ENCODE measurements at regions not wholly inside any gene's neighbourhood (a gene's known extent, or its start where the extent isn't known, plus 50 kb on each side); places are given as distances from the start of the nearest gene placed in this dataset.

GRCh38 chr20:62561182-62561581 is 81.1 kb upstream of the SLCO4A1 start:
- no peaks in the 10 kb centered on the region for H3K9me2 ChIP-seq (ENCODE audit: low read depth, low read length)
- peaks cover 6% of the 10 kb centered on the region for H3K27me3 ChIP-seq (ENCODE audit: insufficient read depth, low read length)
- no peak overlapping the region for H3K9ac ChIP-seq (ENCODE audit: low read length)
- H3F3A ChIP-seq (ENCODE audit: insufficient read depth, low read length): no peaks in the 10 kb centered on the region
- H4K20me1 ChIP-seq (ENCODE audit: insufficient read depth, low read length): no peaks in the 10 kb centered on the region
- H3K4me3 ChIP-seq (ENCODE audit: low read depth, low read length, poor library complexity, severe bottlenecking): no peak overlapping the region
- H3K79me2 ChIP-seq (ENCODE audit: insufficient read depth, low read length): no peaks in the 10 kb centered on the region
- no peak overlapping the region for H2AFZ ChIP-seq (ENCODE audit: low read length)
- H3K4me2 ChIP-seq (ENCODE audit: low read length): no peak overlapping the region
- H3K9me3 ChIP-seq (ENCODE audit: low read length): no peaks in the 10 kb centered on the region
- no peaks in the 10 kb centered on the region for H3K4me1 ChIP-seq (ENCODE audit: insufficient read depth, low read length, severe bottlenecking)
- no peak overlapping the region for H3K27ac ChIP-seq (ENCODE audit: low read depth, low read length, poor library complexity, severe bottlenecking)
- H3K36me3 ChIP-seq (ENCODE audit: insufficient read depth, low read length): no peaks in the 10 kb centered on the region
- TF ChIP-seq EZH2 (IDR thresholded peaks at IDR 0.05; ENCODE audit: borderline replicate concordance, low read length) (no peak), CTCF (IDR thresholded peaks at IDR 0.05; ENCODE audit: low read length) (no peak)

GRCh38 chr20:62561948-62562347 is 80.4 kb upstream of the SLCO4A1 start:
- Histone ChIP-seq H3F3A (ENCODE audit: insufficient read depth, low read length) (no peaks in the 10 kb centered on the region), H3K4me3 (ENCODE audit: low read depth, low read length, poor library complexity, severe bottlenecking) (no peak overlapping the region), H3K36me3 (ENCODE audit: insufficient read depth, low read length) (no peaks in the 10 kb centered on the region), H3K4me2 (ENCODE audit: low read length) (no peak overlapping the region), H3K9me3 (ENCODE audit: low read length) (no peaks in the 10 kb centered on the region), H3K9me2 (ENCODE audit: low read depth, low read length) (no peaks in the 10 kb centered on the region), H3K27me3 (ENCODE audit: insufficient read depth, low read length) (peaks cover 3% of the 10 kb centered on the region; the same call in 1 of the 2 replicates), H3K9ac (ENCODE audit: low read length) (no peak overlapping the region), H3K4me1 (ENCODE audit: insufficient read depth, low read length, severe bottlenecking) (no peaks in the 10 kb centered on the region), H4K20me1 (ENCODE audit: insufficient read depth, low read length) (no peaks in the 10 kb centered on the region), H3K79me2 (ENCODE audit: insufficient read depth, low read length) (no peaks in the 10 kb centered on the region), H3K27ac (ENCODE audit: low read depth, low read length, poor library complexity, severe bottlenecking) (no peak overlapping the region), H2AFZ (ENCODE audit: low read length) (no peak overlapping the region)
- TF ChIP-seq EZH2 (IDR thresholded peaks at IDR 0.05; ENCODE audit: borderline replicate concordance, low read length): no peak
- no peak for TF ChIP-seq CTCF (IDR thresholded peaks at IDR 0.05; ENCODE audit: low read length)

- Histone ChIP-seq H3K79me2 (ENCODE audit: insufficient read depth, low read length) (no peaks in the 10 kb centered on the region), H3K36me3 (ENCODE audit: insufficient read depth, low read length) (no peaks in the 10 kb centered on the region), H3K4me1 (ENCODE audit: insufficient read depth, low read length, severe bottlenecking) (no peaks in the 10 kb centered on the region), H3K27me3 (ENCODE audit: insufficient read depth, low read length) (peaks cover 3% of the 10 kb centered on the region; the same call in 1 of the 2 replicates), H3F3A (ENCODE audit: insufficient read depth, low read length) (no peaks in the 10 kb centered on the region), H2AFZ (ENCODE audit: low read length) (no peak overlapping the region), H3K27ac (ENCODE audit: low read depth, low read length, poor library complexity, severe bottlenecking) (no peak overlapping the region), H3K4me3 (ENCODE audit: low read depth, low read length, poor library complexity, severe bottlenecking) (no peak overlapping the region), H3K9ac (ENCODE audit: low read length) (no peak overlapping the region), H4K20me1 (ENCODE audit: insufficient read depth, low read length) (no peaks in the 10 kb centered on the region), H3K4me2 (ENCODE audit: low read length) (no peak overlapping the region), H3K9me3 (ENCODE audit: low read length) (no peaks in the 10 kb centered on the region), H3K9me2 (ENCODE audit: low read depth, low read length) (no peaks in the 10 kb centered on the region)
- TF ChIP-seq EZH2 (IDR thresholded peaks at IDR 0.05; ENCODE audit: borderline replicate concordance, low read length) (no peak), CTCF (IDR thresholded peaks at IDR 0.05; ENCODE audit: low read length) (no peak)
These were observed 79.5 kb upstream of the SLCO4A1 start for GRCh38 chr20:62562831-62563230.
